Retinal pigment epithelial cell (primary cell): ENCODE measurements at regions not wholly inside any gene's neighbourhood (a gene's known extent, or its start where the extent isn't known, plus 50 kb on each side); places are given as distances from the start of the nearest gene placed in this dataset.

Experiments used
- DNase-seq: peaks from one replicate; pipeline ENCODE4 v3.0.0-alpha.2; 2010; ENCODE audit warnings: low read depth
- H3K4me3 ChIP-seq: 2 replicates; pipeline ENCODE4 v1.5.1; 2011; ENCODE audit warnings: mild to moderate bottlenecking, low read length, control low read depth, moderate library complexity
- TF ChIP-seq, protein P1 (sequence below): conservative IDR thresholded peaks from 2 replicates; pipeline ENCODE4 v1.5.1; 2011; ENCODE audit warnings: low read depth, low read length, control low read depth, inconsistent platforms

DNA sequence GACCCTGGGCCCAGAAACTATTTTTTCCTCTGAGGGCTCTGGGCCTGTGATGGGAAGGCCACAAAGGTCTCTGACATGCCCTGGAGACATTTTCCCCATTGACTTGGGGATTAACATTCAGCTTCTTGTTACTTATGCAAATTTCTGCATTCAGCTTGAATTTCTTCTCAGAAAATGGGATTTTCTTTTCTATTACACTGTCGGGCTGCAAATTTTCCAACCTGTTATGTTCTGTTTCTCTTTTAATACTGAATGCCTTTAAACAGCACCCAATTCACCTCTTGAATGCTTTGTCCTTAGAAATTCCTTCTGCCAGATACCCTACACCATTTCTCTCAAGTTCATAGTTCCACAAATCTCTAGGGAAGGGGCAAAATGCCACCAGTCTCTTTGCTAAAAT lies 241.0 kb downstream of the HNMT start:
- TF ChIP-seq, protein P1, sequence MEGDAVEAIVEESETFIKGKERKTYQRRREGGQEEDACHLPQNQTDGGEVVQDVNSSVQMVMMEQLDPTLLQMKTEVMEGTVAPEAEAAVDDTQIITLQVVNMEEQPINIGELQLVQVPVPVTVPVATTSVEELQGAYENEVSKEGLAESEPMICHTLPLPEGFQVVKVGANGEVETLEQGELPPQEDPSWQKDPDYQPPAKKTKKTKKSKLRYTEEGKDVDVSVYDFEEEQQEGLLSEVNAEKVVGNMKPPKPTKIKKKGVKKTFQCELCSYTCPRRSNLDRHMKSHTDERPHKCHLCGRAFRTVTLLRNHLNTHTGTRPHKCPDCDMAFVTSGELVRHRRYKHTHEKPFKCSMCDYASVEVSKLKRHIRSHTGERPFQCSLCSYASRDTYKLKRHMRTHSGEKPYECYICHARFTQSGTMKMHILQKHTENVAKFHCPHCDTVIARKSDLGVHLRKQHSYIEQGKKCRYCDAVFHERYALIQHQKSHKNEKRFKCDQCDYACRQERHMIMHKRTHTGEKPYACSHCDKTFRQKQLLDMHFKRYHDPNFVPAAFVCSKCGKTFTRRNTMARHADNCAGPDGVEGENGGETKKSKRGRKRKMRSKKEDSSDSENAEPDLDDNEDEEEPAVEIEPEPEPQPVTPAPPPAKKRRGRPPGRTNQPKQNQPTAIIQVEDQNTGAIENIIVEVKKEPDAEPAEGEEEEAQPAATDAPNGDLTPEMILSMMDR: no peak
- no peak for DNase-seq
- H3K4me3 ChIP-seq: no peak overlapping the region

DNA sequence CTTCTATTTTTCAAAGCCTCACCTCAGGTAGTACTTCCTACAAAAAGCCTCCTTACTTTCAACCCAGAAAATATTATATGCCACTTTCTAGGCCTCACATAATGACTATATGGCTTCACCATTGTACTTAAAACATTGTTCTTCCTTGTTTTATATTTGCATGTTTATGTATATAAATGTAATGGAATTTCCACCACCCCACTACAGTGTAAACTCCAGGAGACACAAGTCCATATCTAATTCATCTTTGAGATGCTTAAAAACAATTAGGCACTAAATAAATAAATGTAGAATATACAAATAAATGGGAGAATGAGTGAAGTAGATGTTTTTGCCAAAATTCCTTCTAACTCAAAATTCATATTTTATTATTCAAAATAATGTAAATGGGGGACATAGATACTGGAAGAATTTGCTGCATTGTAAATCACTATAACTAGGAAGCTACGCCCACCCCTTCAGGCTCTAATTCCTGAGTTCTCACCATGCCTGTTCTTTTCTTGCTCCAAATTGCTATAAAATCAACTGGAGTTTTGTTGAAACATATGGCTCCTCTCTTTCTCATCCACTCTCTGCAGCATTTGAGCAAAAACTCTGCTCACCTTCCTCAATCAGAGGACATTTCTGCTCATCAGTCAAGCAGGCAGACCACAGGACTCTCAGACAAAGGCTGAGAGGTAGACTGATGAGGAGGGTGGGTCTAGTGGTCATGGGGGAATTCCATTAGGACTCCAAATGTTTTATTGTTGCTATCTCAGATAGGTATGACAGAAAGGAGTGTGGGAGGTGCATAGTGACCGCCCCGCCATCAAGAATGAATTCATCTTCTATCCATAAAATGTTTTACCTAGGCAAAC lies 243.0 kb downstream of the HNMT start:
- TF ChIP-seq, protein P1: no peak
- H3K4me3 ChIP-seq: no peak overlapping the region
- DNase-seq: no peak

DNA sequence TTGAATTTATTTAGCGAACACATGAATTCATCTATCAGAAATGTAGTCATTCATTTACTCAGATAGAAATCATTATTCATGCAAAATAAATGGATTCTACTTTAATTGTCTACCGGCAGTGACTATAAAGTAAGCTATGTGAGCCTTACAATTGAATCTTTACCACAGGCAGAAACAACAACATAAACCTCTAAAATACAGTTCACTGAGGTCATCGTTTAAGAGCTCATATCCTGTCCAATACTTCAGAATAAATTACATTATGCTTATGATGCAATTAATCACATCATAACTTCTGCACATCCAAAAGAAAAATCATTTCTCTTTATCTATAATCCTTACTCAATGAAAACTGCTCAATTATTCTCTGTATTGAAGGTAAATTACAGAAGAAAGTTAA lies 244.7 kb downstream of the HNMT start:
- H3K4me3 ChIP-seq: no peak overlapping the region
- TF ChIP-seq, protein P1: no peak
- DNase-seq: no peak

DNA sequence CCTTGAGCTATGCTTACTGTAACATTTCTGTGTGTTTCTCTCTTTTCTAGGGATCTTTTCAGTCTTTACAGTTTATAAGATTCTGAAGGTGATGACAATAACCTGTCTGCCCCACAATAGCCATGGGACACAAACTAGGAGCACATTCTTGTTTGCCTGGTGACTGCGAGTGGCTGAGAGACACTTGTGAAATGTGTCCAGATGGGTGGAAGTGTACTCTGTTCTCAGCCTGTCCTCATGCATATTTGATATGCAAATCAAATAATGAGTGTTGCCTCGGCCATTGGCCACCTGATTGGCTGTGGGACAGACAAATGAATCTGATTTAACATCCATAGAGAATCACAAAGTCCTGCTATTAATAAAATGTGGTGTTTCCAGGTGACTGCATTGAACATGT lies 246.2 kb downstream of the HNMT start:
- TF ChIP-seq, protein P1: no peak
- DNase-seq: no peak

DNA sequence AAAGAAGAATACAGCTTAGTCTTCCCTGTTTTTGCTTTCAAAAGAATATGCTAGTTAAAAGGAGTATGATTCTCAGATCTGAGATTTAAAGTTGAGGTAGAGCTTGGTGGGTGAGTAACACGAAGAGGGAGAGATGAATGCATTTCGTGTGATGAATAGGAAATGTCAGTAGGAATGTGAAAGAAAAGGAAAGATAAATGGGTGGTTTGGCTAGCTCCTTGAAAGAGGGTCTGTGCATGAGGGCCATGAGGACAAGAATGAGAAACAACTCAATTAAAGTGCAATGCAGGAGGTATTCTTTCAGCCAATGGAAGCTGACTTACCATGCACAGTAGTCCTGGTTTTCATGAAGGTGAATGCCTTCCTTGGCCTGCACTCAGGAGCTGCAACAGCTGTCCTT lies 248.2 kb downstream of the HNMT start:
- DNase-seq: no peak
- TF ChIP-seq, protein P1: no peak

More for the DNA sequence above, 246.2 kb downstream of the HNMT start:
- no peak overlapping the region for H3K4me3 ChIP-seq

DNA sequence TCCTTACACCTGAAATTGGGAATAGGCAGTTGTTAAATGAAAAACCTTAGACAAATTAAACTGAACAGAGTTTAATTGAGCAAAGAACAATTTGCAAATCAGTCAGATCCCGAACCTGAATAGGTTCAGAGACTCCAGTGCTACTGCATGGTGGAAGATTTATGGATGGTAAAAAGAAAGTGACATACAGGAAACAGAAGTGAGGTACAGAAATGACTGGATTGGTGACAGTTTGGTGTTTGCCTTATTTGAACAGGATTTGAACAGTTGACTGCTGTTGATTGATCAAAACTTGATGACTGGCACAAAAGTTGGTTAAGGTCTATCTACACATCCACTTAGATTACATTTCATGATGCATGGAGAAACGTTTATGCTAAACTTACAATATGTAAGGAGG lies 248.8 kb downstream of the HNMT start:
- TF ChIP-seq, protein P1: no peak
- H3K4me3 ChIP-seq: no peak overlapping the region
- no peak for DNase-seq

More for the DNA sequence above, 248.2 kb downstream of the HNMT start:
- no peak overlapping the region for H3K4me3 ChIP-seq

DNA sequence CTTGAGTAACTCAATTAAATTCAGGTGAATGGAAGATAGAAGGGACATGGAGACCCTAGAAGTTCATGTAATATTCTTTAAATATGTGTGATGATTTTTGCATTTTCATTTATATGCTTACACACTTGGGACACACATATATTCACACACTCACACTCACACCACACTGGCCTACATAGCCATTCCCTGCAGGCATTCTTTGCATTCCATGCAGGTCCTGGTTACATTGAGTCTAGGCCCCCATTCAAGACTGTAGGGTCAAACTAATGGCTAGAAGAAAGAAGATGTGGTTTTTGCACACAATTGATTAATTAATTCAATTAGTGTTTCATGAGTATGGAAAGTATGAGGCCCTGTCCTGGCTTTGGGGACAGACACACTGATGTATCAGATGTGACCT lies 249.4 kb downstream of the HNMT start:
- no peak for DNase-seq
- no peak overlapping the region for H3K4me3 ChIP-seq
- TF ChIP-seq, protein P1: no peak
